LNCaP clone FGC (cell line): ENCODE measurements at regions not wholly inside any gene's neighbourhood (a gene's known extent, or its start where the extent isn't known, plus 50 kb on each side); places are given as distances from the start of the nearest gene placed in this dataset.

Experiments
- DNase-seq: peaks from one replicate; pipeline ENCODE4 v3.0.0-alpha.2; 2011; ENCODE audit warnings: low read depth
- H3K4me3 ChIP-seq: 2 replicates; pipeline ENCODE4 v1.5.1; 2011; ENCODE audit warnings: mild to moderate bottlenecking, low read depth, low read length, control low read depth
- CTCF ChIP-seq: IDR thresholded peaks from 2 replicates; pipeline ENCODE4 v1.5.1; 2012; ENCODE audit warnings: mild to moderate bottlenecking; ENCODE audit not compliant: control insufficient read depth, insufficient read depth; ENCODE audit errors: extremely low read depth

DNA sequence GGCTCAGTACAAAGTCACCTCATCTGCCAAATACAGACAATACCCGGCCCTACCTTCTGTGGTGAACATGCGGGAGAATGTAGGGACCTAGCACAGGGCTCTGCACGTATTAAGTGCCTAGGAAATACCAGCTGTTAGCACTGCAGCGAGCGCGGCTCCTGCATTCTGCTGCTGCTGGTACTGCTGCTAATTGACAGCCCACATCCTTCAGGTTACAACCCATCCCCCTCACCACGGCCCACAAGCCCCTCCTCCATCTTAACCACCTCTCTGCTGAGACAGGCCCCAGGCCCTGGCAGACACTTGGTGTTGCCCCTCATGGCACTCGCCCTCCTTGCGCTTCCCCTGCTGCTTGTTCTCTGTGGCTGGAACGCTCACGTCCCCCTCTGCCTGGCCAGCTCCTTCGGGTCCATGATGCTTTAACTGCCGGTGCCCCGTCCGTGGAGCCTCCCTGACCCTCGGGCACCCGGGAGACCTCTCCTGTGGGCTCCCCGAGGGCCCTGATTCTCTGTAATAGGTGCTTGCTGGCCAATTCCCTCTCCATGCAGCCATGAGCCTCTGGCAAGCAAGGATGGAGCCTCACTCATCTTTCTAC lies 53.3 kb upstream of the LOXL4 start:
- no peak overlapping the region for H3K4me3 ChIP-seq
- no peak for DNase-seq

GRCh38 chr10:98320486-98321185 lies 52.6 kb upstream of the LOXL4 start:
- DNase-seq: no peak
- TF ChIP-seq CTCF: no peak
- no peak overlapping the region for H3K4me3 ChIP-seq

More for the DNA sequence above, 53.3 kb upstream of the LOXL4 start:
- TF ChIP-seq CTCF: no peak

GRCh38 chr10:98318861-98319260 lies 50.9 kb upstream of the LOXL4 start:
- no peak for DNase-seq
- no peak overlapping the region for H3K4me3 ChIP-seq
- TF ChIP-seq CTCF: no peak
